ENCODE measurements at regions not wholly inside any gene's neighbourhood (a gene's known extent, or its start where the extent isn't known, plus 50 kb on each side); places are given as distances from the start of the nearest gene placed in this dataset.

DNA sequence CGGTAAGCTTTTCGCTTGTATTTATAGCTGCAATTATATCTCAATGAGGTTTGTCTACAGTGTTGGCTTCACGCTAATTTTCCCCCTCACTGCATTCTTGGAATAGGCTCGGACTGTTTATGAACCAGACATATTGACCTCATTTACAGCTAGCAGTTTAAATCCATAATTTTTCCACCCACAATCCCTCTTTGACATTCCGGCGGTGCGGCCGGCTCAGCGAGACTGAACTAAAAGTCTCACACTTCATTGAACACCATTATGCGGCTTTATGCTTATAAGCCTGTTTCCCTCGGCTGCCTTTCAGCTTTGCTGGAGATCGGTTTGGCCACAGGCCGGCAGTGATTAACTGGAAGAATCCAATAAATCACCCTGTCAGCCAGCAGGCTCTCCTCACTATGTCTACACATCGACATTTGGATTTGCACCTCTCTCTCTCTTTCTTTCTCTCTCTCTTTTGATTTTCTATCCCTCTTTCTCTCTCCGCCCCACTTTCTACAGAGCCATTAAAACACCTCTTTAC is 315.0 kb upstream of the TLE4 start:
- TF ChIP-seq, protein P1, sequence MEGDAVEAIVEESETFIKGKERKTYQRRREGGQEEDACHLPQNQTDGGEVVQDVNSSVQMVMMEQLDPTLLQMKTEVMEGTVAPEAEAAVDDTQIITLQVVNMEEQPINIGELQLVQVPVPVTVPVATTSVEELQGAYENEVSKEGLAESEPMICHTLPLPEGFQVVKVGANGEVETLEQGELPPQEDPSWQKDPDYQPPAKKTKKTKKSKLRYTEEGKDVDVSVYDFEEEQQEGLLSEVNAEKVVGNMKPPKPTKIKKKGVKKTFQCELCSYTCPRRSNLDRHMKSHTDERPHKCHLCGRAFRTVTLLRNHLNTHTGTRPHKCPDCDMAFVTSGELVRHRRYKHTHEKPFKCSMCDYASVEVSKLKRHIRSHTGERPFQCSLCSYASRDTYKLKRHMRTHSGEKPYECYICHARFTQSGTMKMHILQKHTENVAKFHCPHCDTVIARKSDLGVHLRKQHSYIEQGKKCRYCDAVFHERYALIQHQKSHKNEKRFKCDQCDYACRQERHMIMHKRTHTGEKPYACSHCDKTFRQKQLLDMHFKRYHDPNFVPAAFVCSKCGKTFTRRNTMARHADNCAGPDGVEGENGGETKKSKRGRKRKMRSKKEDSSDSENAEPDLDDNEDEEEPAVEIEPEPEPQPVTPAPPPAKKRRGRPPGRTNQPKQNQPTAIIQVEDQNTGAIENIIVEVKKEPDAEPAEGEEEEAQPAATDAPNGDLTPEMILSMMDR (IDR thresholded peaks at IDR 0.05) = no peak
- no peak for TF ChIP-seq POLR2A (IDR thresholded peaks at IDR 0.05)

All from thyroid gland (tissue), 4 donors.